Iris pigment epithelial cell (primary cell): ENCODE measurements at regions not wholly inside any gene's neighbourhood (a gene's known extent, or its start where the extent isn't known, plus 50 kb on each side); places are given as distances from the start of the nearest gene placed in this dataset.

Experiments
- DNase-seq: peaks from one replicate; pipeline ENCODE4 v3.0.0-alpha.2; 2011; ENCODE audit warnings: low read depth

GRCh38 chr22:48881326-48881980 lies 946.2 kb downstream of the BRD1 start:
- DNase-seq: no peak

- DNase-seq: no peak
These were observed 946.9 kb downstream of the BRD1 start for GRCh38 chr22:48880749-48881148.

GRCh38 chr22:48876951-48877350 lies 950.7 kb downstream of the BRD1 start:
- no peak for DNase-seq

GRCh38 chr22:48874956-48875355 lies 952.7 kb downstream of the BRD1 start:
- no peak for DNase-seq

- DNase-seq: no peak
These were observed 954.5 kb downstream of the BRD1 start for GRCh38 chr22:48873191-48873520.

GRCh38 chr22:48872271-48873190 lies 955.1 kb downstream of the BRD1 start:
- DNase-seq: no peak

GRCh38 chr22:48871176-48871840 lies 956.4 kb downstream of the BRD1 start:
- DNase-seq: no peak

- no peak for DNase-seq
These were observed 957.2 kb downstream of the BRD1 start for GRCh38 chr22:48870436-48870835.

- no peak for DNase-seq
These were observed 957.9 kb downstream of the BRD1 start for GRCh38 chr22:48869788-48870187.

- DNase-seq: no peak
These were observed 958.5 kb downstream of the BRD1 start for GRCh38 chr22:48869161-48869560.

GRCh38 chr22:48868554-48868953 lies 959.1 kb downstream of the BRD1 start:
- no peak for DNase-seq

- no peak for DNase-seq
These were observed 959.8 kb downstream of the BRD1 start for GRCh38 chr22:48867891-48868290.

- DNase-seq: no peak
These were observed 960.6 kb downstream of the BRD1 start for GRCh38 chr22:48866906-48867681.

- DNase-seq: no peak
These were observed 962.9 kb downstream of the BRD1 start for GRCh38 chr22:48864748-48865147.

- DNase-seq: no peak
These were observed 963.6 kb downstream of the BRD1 start for GRCh38 chr22:48863965-48864528.

- DNase-seq: no peak
These were observed 967.1 kb downstream of the BRD1 start for GRCh38 chr22:48860557-48860956.

- no peak for DNase-seq
These were observed 968.8 kb downstream of the BRD1 start for GRCh38 chr22:48858856-48859255.

- DNase-seq: no peak
These were observed 969.6 kb downstream of the BRD1 start for GRCh38 chr22:48858121-48858520.

GRCh38 chr22:48857202-48857805 lies 970.4 kb downstream of the BRD1 start:
- no peak for DNase-seq

GRCh38 chr22:48856308-48856615 lies 971.4 kb downstream of the BRD1 start:
- DNase-seq: no peak

GRCh38 chr22:48855593-48856307 lies 971.9 kb downstream of the BRD1 start:
- DNase-seq: no peak
